HG02884 (cell line): ENCODE measurements at regions not wholly inside any gene's neighbourhood (a gene's known extent, or its start where the extent isn't known, plus 50 kb on each side); places are given as distances from the start of the nearest gene placed in this dataset.

ENCODE experiments used
- ATAC-seq: cut with Tn5 transposase; IDR thresholded peaks from one replicate; pipeline ENCODE4 v1.9.1; 2021; ENCODE audit warnings: mild to moderate bottlenecking, moderate library complexity; ENCODE audit not compliant: unreplicated experiment

- ATAC-seq = no peak
Measured at GRCh38 chr5:27341342-27341741, 303.0 kb upstream of the CDH9 start.

- no peak for ATAC-seq
Measured at GRCh38 chr5:27336817-27337216, 298.4 kb upstream of the CDH9 start.

GRCh38 chr5:27328480-27328879 lies 290.1 kb upstream of the CDH9 start:
- no peak for ATAC-seq

GRCh38 chr5:27325513-27325912 lies 287.1 kb upstream of the CDH9 start:
- ATAC-seq = no peak

GRCh38 chr5:27318701-27319100 lies 280.3 kb upstream of the CDH9 start:
- no peak for ATAC-seq

- ATAC-seq = no peak
Measured at GRCh38 chr5:27316271-27316650, 277.9 kb upstream of the CDH9 start.

GRCh38 chr5:27315363-27316270 lies 277.2 kb upstream of the CDH9 start:
- no peak for ATAC-seq

GRCh38 chr5:27313549-27313948 lies 275.2 kb upstream of the CDH9 start:
- ATAC-seq = no peak

- ATAC-seq = no peak
Measured at GRCh38 chr5:27312291-27312893, 274.0 kb upstream of the CDH9 start.

- ATAC-seq = no peak
Measured at GRCh38 chr5:27311544-27311943, 273.2 kb upstream of the CDH9 start.

GRCh38 chr5:27308153-27308552 lies 269.8 kb upstream of the CDH9 start:
- no peak for ATAC-seq

- ATAC-seq = no peak
Measured at GRCh38 chr5:27290172-27290571, 251.8 kb upstream of the CDH9 start.

GRCh38 chr5:27276119-27276518 lies 237.7 kb upstream of the CDH9 start:
- no peak for ATAC-seq

- no peak for ATAC-seq
Measured at GRCh38 chr5:27275345-27275744, 237.0 kb upstream of the CDH9 start.

GRCh38 chr5:27269766-27270165 lies 231.4 kb upstream of the CDH9 start:
- ATAC-seq = no peak

GRCh38 chr5:27267209-27267824 lies 228.9 kb upstream of the CDH9 start:
- no peak for ATAC-seq

GRCh38 chr5:27266184-27266583 lies 227.8 kb upstream of the CDH9 start:
- no peak for ATAC-seq

- no peak for ATAC-seq
Measured at GRCh38 chr5:27257696-27258095, 219.3 kb upstream of the CDH9 start.

GRCh38 chr5:27252911-27253310 lies 214.5 kb upstream of the CDH9 start:
- ATAC-seq = peak; percentile 43

GRCh38 chr5:27242258-27242626 lies 203.9 kb upstream of the CDH9 start:
- ATAC-seq = no peak

GRCh38 chr5:27241564-27242257 lies 203.3 kb upstream of the CDH9 start:
- no peak for ATAC-seq
